ENCODE measurements at regions not wholly inside any gene's neighbourhood (a gene's known extent, or its start where the extent isn't known, plus 50 kb on each side); places are given as distances from the start of the nearest gene placed in this dataset.

DNA sequence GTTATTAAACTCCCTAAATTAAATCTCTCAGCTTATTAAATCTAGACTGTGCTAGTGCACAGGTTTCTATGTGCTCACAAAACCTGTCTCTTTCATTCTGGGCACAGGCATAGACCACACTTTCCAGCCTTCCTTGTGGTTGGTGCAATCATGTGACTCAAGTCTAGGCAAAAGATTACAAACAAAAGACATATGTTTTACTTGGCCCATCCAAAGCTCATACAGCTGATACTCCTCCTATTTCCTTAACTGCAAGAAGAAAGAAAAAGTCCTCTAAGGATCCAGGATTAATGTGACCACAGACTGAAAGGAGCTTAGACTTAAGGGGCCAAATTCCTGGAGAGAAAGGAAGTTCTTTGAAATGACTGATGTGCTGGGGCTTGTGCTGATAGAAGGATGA, 731.3 kb upstream of the RAB6C start:
- TF ChIP-seq, protein P1, sequence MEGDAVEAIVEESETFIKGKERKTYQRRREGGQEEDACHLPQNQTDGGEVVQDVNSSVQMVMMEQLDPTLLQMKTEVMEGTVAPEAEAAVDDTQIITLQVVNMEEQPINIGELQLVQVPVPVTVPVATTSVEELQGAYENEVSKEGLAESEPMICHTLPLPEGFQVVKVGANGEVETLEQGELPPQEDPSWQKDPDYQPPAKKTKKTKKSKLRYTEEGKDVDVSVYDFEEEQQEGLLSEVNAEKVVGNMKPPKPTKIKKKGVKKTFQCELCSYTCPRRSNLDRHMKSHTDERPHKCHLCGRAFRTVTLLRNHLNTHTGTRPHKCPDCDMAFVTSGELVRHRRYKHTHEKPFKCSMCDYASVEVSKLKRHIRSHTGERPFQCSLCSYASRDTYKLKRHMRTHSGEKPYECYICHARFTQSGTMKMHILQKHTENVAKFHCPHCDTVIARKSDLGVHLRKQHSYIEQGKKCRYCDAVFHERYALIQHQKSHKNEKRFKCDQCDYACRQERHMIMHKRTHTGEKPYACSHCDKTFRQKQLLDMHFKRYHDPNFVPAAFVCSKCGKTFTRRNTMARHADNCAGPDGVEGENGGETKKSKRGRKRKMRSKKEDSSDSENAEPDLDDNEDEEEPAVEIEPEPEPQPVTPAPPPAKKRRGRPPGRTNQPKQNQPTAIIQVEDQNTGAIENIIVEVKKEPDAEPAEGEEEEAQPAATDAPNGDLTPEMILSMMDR (IDR thresholded peaks at IDR 0.05), result no peak
- no peak for TF ChIP-seq POLR2A (IDR thresholded peaks at IDR 0.05)

Measured in prostate gland (tissue), 2 donors.